PC-3 (cell line): ENCODE measurements at regions not wholly inside any gene's neighbourhood (a gene's known extent, or its start where the extent isn't known, plus 50 kb on each side); places are given as distances from the start of the nearest gene placed in this dataset.

Experiments used
- ATAC-seq: fragments of 200-7000 bp; cut with Tn5 transposase; 2 replicates; pipeline ENCODE4 v1.9.1; 2020; ENCODE audit warnings: mild to moderate bottlenecking, moderate library complexity
- BruUV-seq: library from RNA; stranded (reverse); fragments of 400-500 nt; replicated peaks from 2 replicates; lab custom pipeline; 2021; lab: Mats Ljungman, UMichigan
- CTCF ChIA-PET: fragments of 300-600 bp; sonication (Branson Sonifier 250); formaldehyde crosslinking; loops from one replicate; lab custom pipeline; 2022; ENCODE audit warnings: antibody characterized with exemption; lab: Charles Lee
- POLR2A ChIA-PET: fragments of 300-600 bp; sonication (Branson Sonifier 250); formaldehyde crosslinking; loops from one replicate; lab custom pipeline; 2022; ENCODE audit warnings: antibody characterized with exemption; ENCODE audit not compliant: unreplicated experiment; lab: Charles Lee
- DNase-seq: peaks from one replicate; pipeline ENCODE4 v3.0.0-alpha.2; 2015
- H2AFZ ChIP-seq: fragments of 300-600 bp; sonication (generic); 2 replicates; pipeline ENCODE4 v1.6.0; 2016; ENCODE audit warnings: antibody characterized with exemption, low read length
- H3F3A ChIP-seq: fragments of 300-600 bp; sonication (generic); one replicate; pipeline ENCODE4 v1.6.0; 2017; ENCODE audit warnings: antibody characterized with exemption, low read length, control low read depth, mild to moderate bottlenecking; ENCODE audit not compliant: unreplicated experiment
- H3K27ac ChIP-seq: fragments of 300-600 bp; sonication (generic); 2 replicates; pipeline ENCODE4 v1.5.1; 2016; ENCODE audit warnings: mild to moderate bottlenecking, low read length
- H3K27me3 ChIP-seq: fragments of 300-600 bp; sonication (generic); 2 replicates; pipeline ENCODE4 v1.6.1; 2016; ENCODE audit warnings: low read length, mixed read lengths
- H3K36me3 ChIP-seq: fragments of 300-600 bp; sonication (generic); 2 replicates; pipeline ENCODE4 v1.6.1; 2016; ENCODE audit warnings: low read depth, mixed run types, low read length, mixed read lengths
- H3K4me1 ChIP-seq: fragments of 300-600 bp; sonication (generic); 2 replicates; pipeline ENCODE4 v1.5.1; 2016; ENCODE audit warnings: low read length; ENCODE audit not compliant: insufficient read depth
- H3K4me2 ChIP-seq: fragments of 300-600 bp; sonication (generic); 2 replicates; pipeline ENCODE4 v1.6.0; 2016; ENCODE audit warnings: low read length
- H3K4me3 ChIP-seq: fragments of 300-600 bp; sonication (generic); 2 replicates; pipeline ENCODE4 v1.5.1; 2016; ENCODE audit warnings: mild to moderate bottlenecking, low read length, mixed read lengths
- H3K79me2 ChIP-seq: fragments of 300-600 bp; sonication (generic); 2 replicates; pipeline ENCODE4 v1.6.1; 2017; ENCODE audit warnings: low read length, mixed read lengths
- H3K9ac ChIP-seq: fragments of 300-600 bp; sonication (generic); 2 replicates; pipeline ENCODE4 v1.6.0; 2016; ENCODE audit warnings: mild to moderate bottlenecking, low read length
- H3K9me2 ChIP-seq: fragments of 300-600 bp; sonication (generic); replicated peaks from 2 replicates; pipeline ENCODE4 v1.6.1; 2016; ENCODE audit warnings: mixed run types, low read length, mixed read lengths
- H3K9me3 ChIP-seq: fragments of 300-600 bp; sonication (generic); 2 replicates; pipeline ENCODE4 v1.6.1; 2016; ENCODE audit warnings: low read length, mixed read lengths
- H4K20me1 ChIP-seq: fragments of 300-600 bp; sonication (generic); 2 replicates; pipeline ENCODE4 v1.6.1; 2016; ENCODE audit warnings: low read length, mixed read lengths
- EZH2 ChIP-seq: fragments of 300-600 bp; sonication (generic); IDR thresholded peaks from one replicate; pipeline ENCODE4 v1.6.1; 2017; ENCODE audit warnings: antibody characterized with exemption, mild to moderate bottlenecking, low read length; ENCODE audit not compliant: unreplicated experiment
- EZH2phosphoT487 ChIP-seq: fragments of 300-600 bp; sonication (generic); IDR thresholded peaks from 2 replicates; pipeline ENCODE4 v1.6.1; 2018; ENCODE audit warnings: mild to moderate bottlenecking, antibody characterized with exemption, low read length, borderline replicate concordance
- intact Hi-C: fragments of 100-400 bp; cut with micrococcal nuclease; formaldehyde crosslinking; loops from 2 replicates; pipeline ENCODE4 v1.9.0; 2023
- TF ChIP-seq, protein P1 (sequence below): fragments of 300-600 bp; sonication (generic); conservative IDR thresholded peaks from 2 replicates; pipeline ENCODE4 v1.5.1; 2017; ENCODE audit warnings: antibody characterized with exemption, low read depth, mild to moderate bottlenecking, low read length

DNA sequence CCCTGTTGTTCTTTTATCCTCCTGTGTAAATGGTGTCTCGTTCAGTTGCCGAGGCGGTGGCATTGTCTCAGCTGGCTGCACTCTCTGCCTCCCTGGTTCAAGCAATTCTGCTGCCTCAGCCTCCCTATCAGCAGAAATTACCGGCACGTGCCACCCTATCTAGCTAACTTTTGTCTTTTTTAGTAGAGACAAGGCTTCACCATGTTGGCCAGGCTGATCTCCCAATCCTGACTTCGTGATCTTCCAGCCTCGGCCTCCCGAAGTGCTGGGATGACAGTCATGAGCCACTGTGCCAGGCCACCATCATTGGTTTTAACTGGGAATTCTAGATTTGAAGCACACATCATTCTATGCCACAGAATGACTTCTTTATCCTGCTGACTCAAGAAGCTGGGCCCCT, 175.3 kb upstream of the ALG10B start:
- CTCF ChIA-PET: interaction anchor here (0.8 kb wide), 1 partner anchor 175 kb away, joined by 3 read pairs; the partner anchor contains the start of gene ALG10B
- ATAC-seq: no peak
- BruUV-seq: no TSS peak
- Histone ChIP-seq H3K9me3 (no peaks in the 10 kb centered on the region), H2AFZ (no peak overlapping the region), H3K79me2 (no peaks in the 10 kb centered on the region), H3K4me2 (no peak overlapping the region), H3K27me3 (no peaks in the 10 kb centered on the region), H3K36me3 (no peaks in the 10 kb centered on the region), H4K20me1 (no peaks in the 10 kb centered on the region), H3K27ac (no peak overlapping the region), H3F3A (no peaks in the 10 kb centered on the region), H3K9me2 (no peaks in the 10 kb centered on the region), H3K4me3 (no peak overlapping the region), H3K9ac (no peak overlapping the region), H3K4me1 (peaks cover 12% of the 10 kb centered on the region)
- intact Hi-C loops: loop anchor here (5.0 kb wide), 2 partner anchors 76 to 141 kb away; no protein-coding TSS in a partner anchor
- TF ChIP-seq EZH2: no peak
- TF ChIP-seq, protein P1, sequence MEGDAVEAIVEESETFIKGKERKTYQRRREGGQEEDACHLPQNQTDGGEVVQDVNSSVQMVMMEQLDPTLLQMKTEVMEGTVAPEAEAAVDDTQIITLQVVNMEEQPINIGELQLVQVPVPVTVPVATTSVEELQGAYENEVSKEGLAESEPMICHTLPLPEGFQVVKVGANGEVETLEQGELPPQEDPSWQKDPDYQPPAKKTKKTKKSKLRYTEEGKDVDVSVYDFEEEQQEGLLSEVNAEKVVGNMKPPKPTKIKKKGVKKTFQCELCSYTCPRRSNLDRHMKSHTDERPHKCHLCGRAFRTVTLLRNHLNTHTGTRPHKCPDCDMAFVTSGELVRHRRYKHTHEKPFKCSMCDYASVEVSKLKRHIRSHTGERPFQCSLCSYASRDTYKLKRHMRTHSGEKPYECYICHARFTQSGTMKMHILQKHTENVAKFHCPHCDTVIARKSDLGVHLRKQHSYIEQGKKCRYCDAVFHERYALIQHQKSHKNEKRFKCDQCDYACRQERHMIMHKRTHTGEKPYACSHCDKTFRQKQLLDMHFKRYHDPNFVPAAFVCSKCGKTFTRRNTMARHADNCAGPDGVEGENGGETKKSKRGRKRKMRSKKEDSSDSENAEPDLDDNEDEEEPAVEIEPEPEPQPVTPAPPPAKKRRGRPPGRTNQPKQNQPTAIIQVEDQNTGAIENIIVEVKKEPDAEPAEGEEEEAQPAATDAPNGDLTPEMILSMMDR: no peak
- no peak for TF ChIP-seq EZH2phosphoT487
- peak; percentile 21 for DNase-seq
- POLR2A ChIA-PET: no interaction called here

DNA sequence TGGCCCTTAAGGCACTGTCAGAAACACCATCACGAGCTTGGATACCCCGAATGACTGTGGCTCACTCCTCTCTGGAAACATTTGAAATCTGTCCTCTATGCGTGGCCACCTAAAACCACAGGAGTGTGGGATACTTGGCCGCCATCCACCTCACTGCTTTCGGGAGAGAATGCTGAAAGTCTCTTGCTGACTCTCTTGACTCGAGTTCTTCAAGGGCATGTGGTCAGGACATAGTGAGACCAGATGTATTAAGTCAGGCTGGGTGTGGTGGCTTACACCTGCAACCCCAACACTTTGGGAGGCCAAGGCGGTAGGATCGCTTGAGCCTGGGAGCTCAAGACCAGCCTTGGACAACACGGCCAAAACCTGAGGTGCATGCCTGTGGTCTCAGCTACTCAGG, 174.7 kb upstream of the ALG10B start:
- Histone ChIP-seq H3F3A (no peaks in the 10 kb centered on the region), H3K79me2 (no peaks in the 10 kb centered on the region), H3K27ac (no peak overlapping the region), H3K9ac (no peak overlapping the region), H3K27me3 (no peaks in the 10 kb centered on the region), H3K4me3 (no peak overlapping the region), H3K4me1 (peaks cover 12% of the 10 kb centered on the region), H2AFZ (no peak overlapping the region), H3K9me2 (no peaks in the 10 kb centered on the region), H4K20me1 (no peaks in the 10 kb centered on the region), H3K36me3 (no peaks in the 10 kb centered on the region), H3K9me3 (no peaks in the 10 kb centered on the region), H3K4me2 (no peak overlapping the region)
- DNase-seq (no peak), ATAC-seq (no peak)
- intact Hi-C loops: loop anchor here (5.0 kb wide), 2 partner anchors 75 to 140 kb away; no protein-coding TSS in a partner anchor
- CTCF ChIA-PET: no interaction called here
- BruUV-seq: no TSS peak
- no peak for TF ChIP-seq EZH2phosphoT487
- no peak for TF ChIP-seq EZH2
- TF ChIP-seq, protein P1: no peak
- POLR2A ChIA-PET: no interaction called here

DNA sequence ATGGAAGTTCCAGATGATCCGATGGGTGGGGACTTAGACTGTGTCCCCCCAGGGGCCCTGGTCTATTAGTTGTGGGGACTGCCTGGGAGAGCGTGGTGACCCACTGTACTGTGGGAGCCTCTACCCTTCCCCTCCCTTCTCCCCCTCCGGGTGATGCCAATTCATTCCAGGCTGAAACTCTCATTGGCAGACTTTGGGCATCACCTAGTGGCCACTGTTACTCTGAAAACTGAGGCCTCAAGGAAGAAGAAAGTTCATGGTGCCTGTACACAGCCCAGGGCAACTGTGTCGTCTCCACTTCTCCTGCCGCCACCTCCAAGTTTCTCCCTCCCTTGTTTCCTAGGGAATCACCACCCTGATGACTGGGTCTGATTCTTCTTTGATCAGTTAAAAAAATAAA, 173.6 kb upstream of the ALG10B start:
- POLR2A ChIA-PET: no interaction called here
- DNase-seq (peak; percentile 55), ATAC-seq (peak; percentile 21; the same call in 1 of the 2 replicates)
- TF ChIP-seq EZH2phosphoT487: no peak
- TF ChIP-seq, protein P1: peak; percentile 55
- H3K36me3 ChIP-seq: no peaks in the 10 kb centered on the region
- H3K79me2 ChIP-seq: no peaks in the 10 kb centered on the region
- H3K9me2 ChIP-seq: no peaks in the 10 kb centered on the region
- no peaks in the 10 kb centered on the region for H3K27me3 ChIP-seq
- H3K9me3 ChIP-seq: peaks cover 7% of the 10 kb centered on the region; the same call in 1 of the 2 replicates
- intact Hi-C loops: loop anchor here (5.0 kb wide), 2 partner anchors 74 to 139 kb away; no protein-coding TSS in a partner anchor
- CTCF ChIA-PET: interaction anchor here (0.6 to 1.5 kb wide), 2 partner anchors 172 to 173 kb away, joined by 4 to 8 read pairs; partner anchors contain the start of gene ALG10B
- no peaks in the 10 kb centered on the region for H4K20me1 ChIP-seq
- H3K4me1 ChIP-seq: peaks cover 12% of the 10 kb centered on the region
- H3F3A ChIP-seq: no peaks in the 10 kb centered on the region
- no peak overlapping the region for H2AFZ ChIP-seq
- no peak overlapping the region for H3K4me2 ChIP-seq
- no TSS peak for BruUV-seq
- no peak overlapping the region for H3K27ac ChIP-seq
- no peak overlapping the region for H3K4me3 ChIP-seq
- H3K9ac ChIP-seq: no peak overlapping the region
